NCI-H69 (cell line): ENCODE measurements at regions not wholly inside any gene's neighbourhood (a gene's known extent, or its start where the extent isn't known, plus 50 kb on each side); places are given as distances from the start of the nearest gene placed in this dataset.
"Not testable (repeated sequence)": the region's sequence is repeated elsewhere in the genome, so short reads cannot be mapped to it uniquely, and the experiment has no call there.

Source experiments
- DNase-seq: peaks from one replicate; lab custom pipeline; 2025; lab: John Stamatoyannopoulos, UW

DNA sequence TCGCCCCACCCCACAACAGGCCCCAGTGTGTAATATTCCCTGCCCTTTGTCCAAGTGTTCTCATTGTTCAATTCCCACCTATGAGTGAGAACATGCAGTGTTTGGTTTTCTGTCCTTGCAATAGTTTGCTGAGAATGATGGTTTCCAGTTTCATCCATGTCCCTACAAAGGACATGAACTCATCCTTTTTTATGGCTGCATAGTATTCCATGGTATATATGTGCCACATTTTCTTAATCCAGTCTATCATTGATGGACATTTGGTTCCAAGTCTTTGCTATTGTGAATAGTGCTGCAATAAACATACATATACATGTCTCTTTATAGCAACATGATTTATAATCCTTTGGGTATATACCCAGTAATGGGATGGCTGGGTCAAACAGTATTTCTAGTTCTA lies 132.7 kb downstream of the SNX10 start:
- DNase-seq, result not testable (repeated sequence)

DNA sequence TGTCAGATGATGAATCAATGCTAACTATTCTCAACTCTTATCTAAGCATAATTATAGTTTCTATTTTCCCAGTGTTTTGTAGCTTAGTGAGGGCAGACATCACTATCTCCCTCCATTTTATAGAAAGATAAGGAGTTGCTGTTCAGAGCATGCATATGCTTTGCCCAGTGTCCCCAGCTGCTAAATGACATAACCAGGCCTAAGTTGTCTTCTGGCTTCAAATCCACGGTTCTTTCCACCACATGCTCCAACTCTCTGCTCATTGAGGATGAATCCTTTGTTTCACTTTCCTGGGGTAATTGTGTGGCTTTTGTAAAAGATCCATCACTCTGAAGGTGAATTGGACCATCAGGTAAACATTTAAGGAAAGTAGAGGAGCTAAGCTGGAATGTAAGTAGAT lies 134.0 kb downstream of the SNX10 start:
- peak; percentile 45 for DNase-seq

DNA sequence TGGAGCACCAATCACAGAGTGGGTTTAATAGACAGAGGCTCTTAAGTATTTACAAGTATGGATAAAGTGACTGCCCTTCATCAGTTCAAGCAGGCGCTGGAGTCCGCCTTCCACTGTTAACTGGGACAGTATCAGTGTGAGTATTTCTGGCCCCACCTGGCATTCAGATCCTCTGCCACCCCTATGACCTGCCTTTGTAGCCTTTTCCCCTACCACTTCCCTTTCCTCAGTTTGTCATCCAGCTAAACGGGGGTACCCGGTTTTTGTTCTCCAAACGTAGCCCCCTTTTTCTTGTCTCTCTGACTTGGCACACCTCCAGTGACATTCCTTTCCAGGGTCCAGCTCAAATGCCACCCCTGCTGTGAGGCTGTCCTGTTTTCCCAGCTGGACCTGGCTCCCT lies 134.4 kb downstream of the SNX10 start:
- peak; percentile 45 for DNase-seq

DNA sequence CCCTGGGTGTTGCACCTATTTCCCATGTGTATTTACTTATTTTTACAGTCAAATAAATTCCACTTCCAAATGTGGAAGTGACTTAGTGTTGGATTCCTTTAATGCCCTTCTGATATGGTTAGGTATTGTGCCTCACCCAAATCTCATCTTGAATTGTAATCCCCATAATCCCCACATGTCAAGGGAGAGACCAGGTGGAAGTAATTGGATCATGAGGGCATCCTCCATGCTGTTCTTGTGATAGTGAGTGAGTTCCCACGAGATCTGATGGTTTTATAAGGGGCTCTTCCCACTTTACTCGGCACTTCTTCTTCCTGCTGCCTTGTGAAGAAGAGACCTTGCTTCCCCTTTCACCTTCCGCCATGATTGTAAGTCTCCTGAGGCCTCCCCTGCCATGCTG lies 136.9 kb downstream of the SNX10 start:
- DNase-seq, result no peak

DNA sequence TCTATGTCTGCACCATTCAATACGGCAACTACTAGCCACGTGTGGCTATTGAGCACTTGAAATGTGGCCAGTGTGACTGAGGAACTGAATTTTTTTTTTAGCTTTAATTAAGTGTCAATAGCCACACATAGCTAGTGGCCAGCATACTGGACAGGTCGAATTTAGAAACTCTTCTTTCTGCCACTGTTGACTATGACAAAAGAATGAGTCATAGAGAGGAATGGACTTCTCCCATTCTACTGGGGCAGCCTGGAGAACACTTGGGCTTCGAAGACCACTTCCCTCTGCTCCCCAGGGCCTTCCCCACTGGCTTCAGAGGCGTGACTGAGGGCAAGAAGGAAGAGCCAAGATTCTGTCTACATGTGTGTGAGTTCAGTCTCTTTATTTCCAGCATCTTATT lies 137.5 kb downstream of the SNX10 start:
- no peak for DNase-seq

DNA sequence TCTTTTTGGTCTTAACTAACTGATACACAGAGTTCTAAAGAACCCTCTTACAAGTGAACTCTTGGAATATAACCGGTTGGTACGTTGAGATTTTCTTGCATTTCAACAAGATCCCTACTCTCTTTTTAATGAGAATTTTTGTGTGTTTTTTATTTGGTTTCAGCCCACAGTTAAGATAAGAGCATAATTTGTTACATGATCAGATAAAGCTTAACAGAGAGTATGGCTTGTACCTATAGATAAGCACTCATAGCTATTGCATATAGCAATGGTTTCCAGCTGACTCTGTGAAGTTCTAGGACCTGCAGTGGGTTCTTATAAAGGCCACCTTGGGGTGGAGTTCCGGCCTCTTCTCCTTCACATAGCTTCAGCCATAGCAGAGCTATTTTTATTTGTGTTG lies 143.3 kb downstream of the SNX10 start:
- no peak for DNase-seq

DNA sequence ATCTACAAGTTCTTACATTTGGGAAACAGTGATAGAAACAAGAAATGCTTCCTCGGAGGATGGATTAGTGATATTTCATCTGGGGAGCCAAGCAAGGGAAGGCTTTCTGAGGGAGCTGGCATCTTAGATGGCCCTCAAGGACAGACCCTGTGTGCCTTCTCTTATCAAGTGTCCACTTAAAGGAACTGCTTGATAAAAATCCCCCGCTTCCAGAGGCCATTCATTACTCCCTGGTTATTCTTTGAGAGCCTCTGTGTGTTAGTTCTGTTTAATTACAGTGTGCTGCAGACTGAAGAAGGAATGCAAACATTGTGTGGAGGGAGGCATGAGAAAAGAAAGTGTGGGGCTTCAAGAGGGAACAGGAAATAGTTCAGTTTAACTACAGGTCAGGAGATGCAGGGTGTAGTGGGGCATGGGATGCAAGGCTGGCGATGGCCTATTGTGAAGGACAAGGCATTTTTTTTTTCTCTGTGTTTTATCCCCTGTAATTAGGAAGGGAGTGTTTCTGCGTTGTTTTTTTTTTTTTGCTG lies 145.4 kb downstream of the SNX10 start:
- DNase-seq, result peak; percentile 95

DNA sequence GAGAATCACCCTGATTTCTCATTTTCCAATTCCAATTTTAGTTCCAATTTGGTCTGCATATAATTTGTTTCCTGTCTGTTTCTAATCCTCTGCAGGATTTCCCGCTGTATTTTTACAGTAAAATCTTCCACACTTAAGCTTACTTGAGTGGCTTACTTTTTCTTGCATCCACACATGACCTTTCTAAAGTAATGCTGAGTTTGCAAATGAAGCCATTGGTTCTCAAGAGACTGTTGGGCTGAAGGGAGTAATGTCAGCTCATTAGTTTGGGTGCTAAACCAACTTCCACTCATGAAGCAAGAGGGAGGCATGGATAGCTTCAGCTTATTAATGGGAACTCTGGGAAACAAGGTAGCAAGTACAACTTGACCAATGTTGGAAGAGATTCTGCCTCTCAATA lies 146.4 kb downstream of the SNX10 start:
- peak; percentile 20 for DNase-seq

DNA sequence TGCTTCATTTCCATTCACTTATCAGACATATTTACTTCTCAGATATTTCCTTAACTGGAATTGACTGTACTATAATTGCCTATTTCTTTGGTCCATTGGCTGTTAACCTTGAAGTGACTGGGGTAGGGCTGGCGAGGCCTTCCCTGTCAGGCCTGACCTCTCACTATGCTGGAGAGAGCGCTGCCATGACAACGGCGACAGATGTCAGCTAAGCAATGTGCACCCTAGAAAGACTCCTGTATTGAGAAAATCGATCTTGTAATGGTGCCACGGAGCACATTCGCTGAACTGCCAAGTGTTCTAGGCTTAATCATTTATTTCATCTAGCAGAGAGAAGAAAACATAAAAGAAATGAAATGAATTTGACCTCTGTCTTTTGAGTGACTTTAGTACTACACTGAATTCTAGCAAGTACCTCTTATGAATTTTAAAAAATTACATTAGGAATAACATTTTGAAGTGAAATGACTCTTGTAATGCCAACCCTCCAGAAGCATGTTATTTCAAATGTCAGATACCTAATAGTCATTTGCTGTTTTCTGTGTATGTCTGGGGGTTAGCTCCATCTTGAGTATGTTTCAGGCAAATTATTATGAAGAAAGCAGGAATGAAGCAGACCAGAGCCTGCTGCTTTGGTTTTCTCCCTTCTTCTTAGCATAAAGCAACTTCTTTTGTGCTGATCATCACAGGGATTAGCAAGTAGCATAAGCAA lies 148.0 kb downstream of the SNX10 start:
- peak; percentile 80 for DNase-seq

DNA sequence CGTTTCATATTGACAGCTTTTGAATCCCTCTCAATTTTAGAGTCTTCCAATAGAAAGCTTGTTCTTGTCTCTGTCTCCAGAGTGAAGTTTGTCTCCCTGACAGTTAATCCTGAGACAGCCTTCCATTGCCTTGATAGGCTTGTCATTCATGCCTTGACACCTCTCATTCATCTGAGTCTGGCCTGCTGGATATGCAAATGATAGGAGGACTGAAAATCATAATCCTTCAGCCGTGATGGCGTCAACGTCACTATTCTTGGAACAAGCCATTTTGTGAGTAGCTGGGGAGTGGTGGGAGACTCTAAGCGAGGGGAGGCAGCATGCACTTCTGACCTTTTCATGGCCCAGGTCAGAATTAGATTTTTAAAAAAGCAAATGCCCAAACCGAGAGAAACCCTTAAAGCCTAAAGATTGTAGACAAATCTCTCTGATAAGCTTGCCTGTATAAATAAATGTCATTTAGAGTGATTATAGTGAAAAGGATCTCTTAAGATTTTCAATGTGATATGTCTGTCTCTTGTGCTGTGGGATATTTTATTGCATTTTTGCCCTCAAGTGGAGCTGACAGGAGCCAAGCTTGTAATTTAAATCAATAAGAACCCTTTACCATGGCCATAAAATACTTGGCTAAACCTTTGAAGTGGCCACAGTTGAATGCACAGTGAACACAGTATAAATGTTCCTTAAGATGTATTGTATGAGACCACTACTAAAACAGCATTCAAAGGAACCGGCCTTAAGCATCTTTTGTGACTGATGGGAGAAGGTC lies 148.8 kb downstream of the SNX10 start:
- DNase-seq, result no peak

DNA sequence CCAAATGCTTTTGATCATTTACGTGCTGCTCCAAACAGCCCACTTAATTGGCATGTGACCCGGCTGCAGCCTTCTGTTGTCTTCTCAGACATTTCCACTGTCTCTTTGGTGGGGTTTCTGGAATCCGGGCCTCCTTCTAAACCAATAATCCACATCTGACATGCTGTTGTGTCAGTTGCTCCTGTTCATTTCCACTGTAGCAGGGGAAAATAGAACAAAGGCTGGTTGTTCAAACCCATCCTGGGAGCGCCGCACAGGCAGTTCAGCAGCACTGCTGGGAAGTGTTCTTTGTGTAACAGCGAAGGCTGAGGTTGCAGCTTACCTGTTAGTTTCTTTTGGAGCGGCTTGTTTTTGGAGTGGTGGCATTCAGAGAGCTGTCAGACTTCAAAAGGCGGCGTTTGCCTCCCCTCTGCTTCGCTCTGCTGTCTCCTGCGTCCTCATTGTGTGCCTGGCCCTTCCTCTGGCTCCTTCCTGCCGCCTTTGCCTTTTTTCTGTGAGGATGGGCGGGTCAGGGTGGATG lies 149.4 kb downstream of the SNX10 start:
- peak; percentile 73 for DNase-seq

DNA sequence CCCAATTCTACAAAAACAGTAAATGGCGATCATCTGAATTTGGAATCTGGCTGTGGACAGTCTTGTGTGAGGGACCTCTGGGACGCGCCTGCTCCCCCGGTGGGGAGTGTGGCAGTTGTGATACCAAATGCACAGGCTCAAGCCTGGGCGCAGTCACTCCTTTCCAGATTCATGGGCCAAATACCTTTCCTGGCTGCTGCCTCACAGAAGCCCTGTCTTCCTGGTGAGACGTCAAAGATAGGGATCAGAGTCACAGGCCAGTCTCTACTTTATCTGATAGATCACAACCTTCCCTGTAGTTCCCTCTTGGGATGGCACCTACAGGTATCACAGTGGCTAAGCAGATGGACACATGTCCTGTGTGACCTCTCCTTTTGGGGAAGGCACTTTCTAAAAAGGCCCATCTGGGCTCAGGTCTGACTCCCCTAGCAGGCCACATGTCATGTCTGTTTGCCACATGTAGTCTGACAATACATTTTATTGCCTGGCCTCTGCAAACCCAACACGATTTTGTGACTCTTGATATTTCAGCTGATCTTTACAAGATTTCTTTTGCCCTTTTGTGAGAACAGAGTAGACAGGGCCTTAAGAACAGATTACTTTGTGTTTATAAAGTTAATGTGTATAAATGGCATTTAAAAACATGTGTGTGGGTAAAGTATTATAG lies 150.1 kb downstream of the SNX10 start:
- DNase-seq, result peak; percentile 40

DNA sequence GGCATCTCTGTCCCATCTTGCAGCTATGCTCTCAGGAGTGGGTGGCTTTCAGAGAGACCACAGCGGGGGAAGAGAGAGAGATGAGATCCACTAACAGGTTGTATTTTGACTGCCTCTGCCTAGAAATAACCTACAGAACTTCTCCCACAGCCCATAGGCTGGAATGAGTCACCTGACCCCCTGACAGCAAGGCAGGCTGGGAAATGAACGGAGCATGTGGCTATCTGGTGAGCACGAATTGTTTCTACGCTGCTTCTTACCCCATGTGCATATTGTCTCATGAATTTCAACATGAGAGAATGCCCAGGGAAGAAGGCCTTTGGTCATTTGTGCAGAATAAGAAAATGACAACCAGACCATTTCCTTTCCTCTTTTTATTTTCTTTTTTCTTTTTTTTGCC lies 151.3 kb downstream of the SNX10 start:
- DNase-seq, result no peak

DNA sequence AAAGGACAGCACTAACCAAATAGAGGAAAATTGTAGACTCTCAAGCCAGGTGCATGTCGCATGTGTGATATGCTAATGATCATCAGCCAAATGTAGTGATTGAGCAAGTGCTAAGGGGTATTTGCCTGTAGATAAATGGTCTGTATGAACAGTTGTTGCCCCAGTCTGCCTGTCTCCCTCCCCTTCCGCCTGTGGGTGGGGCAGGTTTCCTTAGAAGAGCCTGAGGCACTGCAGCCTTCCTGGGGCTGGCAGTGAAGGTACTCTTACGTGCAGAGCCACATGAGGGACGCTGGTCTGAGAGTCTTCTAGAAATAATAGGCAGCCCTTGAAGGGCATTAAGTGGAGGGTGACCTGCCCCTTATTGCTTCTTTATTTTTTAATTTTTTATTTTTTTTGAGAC lies 152.1 kb downstream of the SNX10 start:
- peak; percentile 95 for DNase-seq

DNA sequence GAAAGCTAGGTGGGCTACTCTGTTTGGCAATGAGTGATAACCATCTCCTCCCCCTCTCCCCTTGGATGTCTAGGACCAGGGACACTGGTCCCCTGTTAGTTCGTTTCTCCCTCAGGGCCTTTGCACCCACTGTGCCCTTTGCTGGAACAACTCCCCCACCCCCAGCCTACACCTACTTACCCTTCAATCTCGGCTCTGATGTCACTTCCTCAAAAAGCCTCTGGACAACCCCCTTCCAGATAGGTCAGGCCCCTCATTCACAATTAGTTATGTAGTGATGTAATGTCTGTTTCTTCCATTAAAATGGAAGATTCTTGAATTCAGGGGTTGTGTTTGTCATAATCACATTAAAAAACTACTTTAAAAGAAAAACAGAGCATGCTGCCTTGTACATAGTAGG lies 152.9 kb downstream of the SNX10 start:
- peak; percentile 27 for DNase-seq

DNA sequence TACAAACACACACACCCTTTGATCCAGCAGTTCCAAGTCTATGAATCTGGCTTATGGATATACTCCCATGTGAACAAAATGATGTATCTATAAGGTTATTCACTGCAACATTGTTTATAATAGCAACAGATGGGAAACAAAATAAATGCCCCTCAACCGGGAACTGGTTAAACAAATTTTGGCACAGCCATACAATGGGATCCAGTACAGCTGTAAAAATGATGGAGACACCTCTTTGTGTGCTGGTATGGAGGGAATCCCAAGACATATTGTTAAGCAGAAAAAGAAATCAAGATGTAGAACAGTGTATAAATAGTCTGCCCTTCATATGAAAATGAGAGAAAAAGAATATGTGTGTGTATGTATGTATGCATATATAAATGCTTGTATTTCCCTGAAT lies 155.5 kb downstream of the SNX10 start:
- DNase-seq, result peak; percentile 18

DNA sequence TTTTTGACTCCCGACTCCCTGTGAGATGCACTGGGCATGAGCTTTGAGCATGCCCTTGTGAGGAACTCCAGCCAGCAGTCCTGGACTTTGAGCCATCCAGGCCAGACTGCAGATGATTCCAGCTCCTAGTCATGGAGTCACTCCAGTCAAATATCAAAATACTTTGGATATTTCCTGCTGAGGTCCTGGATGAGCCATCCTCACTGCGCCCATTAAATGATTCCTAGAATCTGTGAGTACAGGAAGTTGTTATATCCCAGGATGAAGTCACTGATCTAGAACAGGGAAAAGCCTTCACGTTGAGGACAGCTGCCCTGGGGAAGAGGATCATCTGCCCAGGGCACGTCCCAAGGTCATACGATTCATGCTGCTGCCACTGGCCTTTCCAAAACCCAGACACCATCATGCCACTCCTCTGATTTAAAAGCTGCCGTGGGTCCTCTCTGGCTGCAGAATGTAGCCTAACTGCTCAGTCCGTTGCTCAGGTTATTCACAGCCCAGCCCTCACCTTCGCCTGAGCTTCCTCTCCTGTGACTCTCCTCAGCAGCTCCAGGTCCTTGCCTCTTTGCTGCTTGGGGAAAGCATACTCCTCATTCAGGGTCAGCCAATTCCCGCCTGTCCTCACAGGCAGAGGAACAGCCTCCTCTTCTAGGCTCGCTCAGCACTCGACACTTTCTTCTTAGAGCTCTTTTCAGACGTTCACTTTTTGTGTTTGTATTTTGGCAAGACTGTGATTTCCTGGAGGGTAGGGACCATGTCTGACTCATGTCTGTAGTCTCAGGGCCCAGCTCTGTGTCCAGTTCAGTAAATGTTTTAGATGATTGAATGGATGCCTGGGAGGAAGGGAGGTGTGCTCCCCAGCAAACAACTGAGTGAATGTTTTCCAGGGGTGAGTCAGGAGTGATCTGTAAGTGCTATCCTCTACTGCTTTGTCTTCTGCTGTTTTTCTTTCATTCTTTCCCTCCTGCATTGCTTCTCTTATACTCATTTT lies 157.8 kb downstream of the SNX10 start:
- DNase-seq, result peak; percentile 39

DNA sequence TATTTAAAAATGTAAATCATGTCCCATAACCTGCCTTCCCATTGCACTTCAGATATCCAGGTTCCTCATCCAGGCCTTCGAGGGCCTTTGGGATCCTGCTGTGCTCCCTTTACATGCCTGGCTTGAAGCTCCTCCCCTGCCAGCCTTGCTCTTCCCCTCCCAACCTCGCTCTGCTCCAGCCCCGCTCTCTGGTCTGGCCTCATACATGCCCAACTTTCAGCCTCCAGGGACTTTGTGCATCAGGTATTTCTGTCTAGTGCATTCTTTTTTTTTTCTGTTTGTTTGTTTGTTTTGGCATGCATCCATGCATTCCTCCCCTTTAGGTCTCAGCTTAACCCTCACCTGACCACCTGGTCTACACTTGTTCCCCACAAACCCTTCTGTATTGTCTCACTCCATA lies 160.3 kb downstream of the SNX10 start:
- DNase-seq, result peak; percentile 62

DNA sequence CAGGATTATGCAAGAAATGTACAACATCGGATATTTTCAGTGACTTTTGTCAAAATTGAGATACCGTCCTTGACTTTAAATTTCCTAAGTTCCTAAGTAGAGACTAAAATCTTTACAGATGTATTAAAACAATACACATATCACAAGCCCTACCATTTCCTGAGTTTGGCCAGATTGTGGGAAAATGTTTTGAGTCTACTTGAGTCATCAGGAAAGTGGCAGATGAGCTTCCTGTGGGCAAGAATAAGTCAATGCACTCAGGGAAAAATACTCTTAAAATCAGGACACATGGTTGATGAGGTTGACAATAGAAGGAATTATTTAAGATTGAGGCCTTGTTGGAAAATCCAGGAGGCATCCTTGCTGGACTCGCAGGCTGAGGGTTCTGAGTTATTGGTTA lies 162.5 kb downstream of the SNX10 start:
- no peak for DNase-seq

DNA sequence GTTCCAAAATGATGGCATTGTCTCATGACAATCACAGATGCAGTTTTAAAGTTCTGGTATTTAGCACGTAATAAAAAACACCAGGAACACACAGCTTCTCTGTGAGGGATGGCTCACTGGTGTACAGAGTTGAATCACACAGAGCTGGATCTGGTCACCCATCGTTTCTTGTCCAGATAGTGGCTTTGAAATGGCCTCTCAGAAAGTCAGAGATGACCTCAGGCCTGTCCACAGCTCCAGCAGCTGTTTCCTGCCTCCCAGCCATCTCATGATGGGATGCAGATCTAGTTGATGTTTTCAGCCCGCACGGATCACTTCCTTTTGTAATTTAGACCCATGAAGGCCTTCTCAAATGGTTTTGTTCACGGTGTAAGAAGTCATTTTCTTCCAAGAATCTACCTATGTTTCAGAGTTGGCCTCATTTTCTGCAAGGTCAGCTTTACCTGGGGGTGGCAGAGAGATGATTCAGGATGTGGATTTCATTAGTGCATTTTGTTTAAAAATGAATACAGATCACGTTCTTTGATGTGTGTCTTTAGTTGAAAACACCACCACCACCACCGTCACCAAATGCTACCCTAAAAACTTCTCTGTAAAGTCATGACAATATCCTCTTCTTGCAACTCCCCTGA lies 166.2 kb downstream of the SNX10 start:
- no peak for DNase-seq
